ENCODE measurements at regions not wholly inside any gene's neighbourhood (a gene's known extent, or its start where the extent isn't known, plus 50 kb on each side); places are given as distances from the start of the nearest gene placed in this dataset.

GRCh38 chr15:96997538-96997937 is 667.0 kb downstream of the NR2F2 start:
- H3K9me3 ChIP-seq (replicated peaks), result peaks cover 4% of the 10 kb centered on the region; the same call in 1 of the 2 replicates
- H3K36me3 ChIP-seq, result no peaks in the 10 kb centered on the region
- H3K4me3 ChIP-seq, result no peak overlapping the region
- no peak for DNase-seq (ENCODE audit: low read depth in 1 of 2, low spot score in 2 of 2)
- no peaks in the 10 kb centered on the region for H3K4me1 ChIP-seq (replicated peaks)
- no peak overlapping the region for H3K27ac ChIP-seq
- H3K27me3 ChIP-seq (replicated peaks), result no peaks in the 10 kb centered on the region

GRCh38 chr15:97009031-97009431 is 678.5 kb downstream of the NR2F2 start:
- Histone ChIP-seq H3K4me1 (replicated peaks) (no peaks in the 10 kb centered on the region), H3K27ac (no peak overlapping the region), H3K9me3 (replicated peaks) (peaks cover 10% of the 10 kb centered on the region; the same call in 1 of the 2 replicates), H3K36me3 (no peaks in the 10 kb centered on the region), H3K4me3 (no peak overlapping the region), H3K27me3 (replicated peaks) (no peaks in the 10 kb centered on the region)
- DNase-seq (ENCODE audit: low read depth in 1 of 2, low spot score in 2 of 2), result no peak

GRCh38 chr15:97012986-97013385 is 682.5 kb downstream of the NR2F2 start:
- no peak overlapping the region for H3K27ac ChIP-seq
- no peaks in the 10 kb centered on the region for H3K27me3 ChIP-seq (replicated peaks)
- no peak for DNase-seq (ENCODE audit: low read depth in 1 of 2, low spot score in 2 of 2)
- no peaks in the 10 kb centered on the region for H3K4me1 ChIP-seq (replicated peaks)
- peaks cover 13% of the 10 kb centered on the region; the same call in 1 of the 2 replicates for H3K9me3 ChIP-seq (replicated peaks)
- no peak overlapping the region for H3K4me3 ChIP-seq
- H3K36me3 ChIP-seq, result no peaks in the 10 kb centered on the region

GRCh38 chr15:97013491-97013890 is 683.0 kb downstream of the NR2F2 start:
- no peak for DNase-seq (ENCODE audit: low read depth in 1 of 2, low spot score in 2 of 2)
- peaks cover 11% of the 10 kb centered on the region; the same call in 1 of the 2 replicates for H3K9me3 ChIP-seq (replicated peaks)
- H3K4me3 ChIP-seq, result no peak overlapping the region
- no peaks in the 10 kb centered on the region for H3K4me1 ChIP-seq (replicated peaks)
- H3K27ac ChIP-seq, result no peak overlapping the region
- no peaks in the 10 kb centered on the region for H3K36me3 ChIP-seq
- H3K27me3 ChIP-seq (replicated peaks), result no peaks in the 10 kb centered on the region

GRCh38 chr15:97014001-97014400 is 683.5 kb downstream of the NR2F2 start:
- H3K36me3 ChIP-seq, result no peaks in the 10 kb centered on the region
- no peaks in the 10 kb centered on the region for H3K27me3 ChIP-seq (replicated peaks)
- no peaks in the 10 kb centered on the region for H3K4me1 ChIP-seq (replicated peaks)
- no peak for DNase-seq (ENCODE audit: low read depth in 1 of 2, low spot score in 2 of 2)
- H3K4me3 ChIP-seq, result no peak overlapping the region
- H3K27ac ChIP-seq, result no peak overlapping the region
- H3K9me3 ChIP-seq (replicated peaks), result peaks cover 8% of the 10 kb centered on the region; the same call in 1 of the 2 replicates

- H3K4me1 ChIP-seq (replicated peaks), result no peaks in the 10 kb centered on the region
- H3K4me3 ChIP-seq, result no peak overlapping the region
- peak in 1 of 2 experiments; percentile 5 for DNase-seq (ENCODE audit: low read depth in 1 of 2, low spot score in 2 of 2)
- no peaks in the 10 kb centered on the region for H3K27me3 ChIP-seq (replicated peaks)
- no peak overlapping the region for H3K27ac ChIP-seq
- peaks cover 3% of the 10 kb centered on the region; the same call in 1 of the 2 replicates for H3K9me3 ChIP-seq (replicated peaks)
- no peaks in the 10 kb centered on the region for H3K36me3 ChIP-seq
Measured at GRCh38 chr15:97023488-97023844, 693.0 kb downstream of the NR2F2 start.

GRCh38 chr15:97026781-97027180 is 696.3 kb downstream of the NR2F2 start:
- Histone ChIP-seq H3K27me3 (replicated peaks) (no peaks in the 10 kb centered on the region), H3K9me3 (replicated peaks) (peaks cover 5% of the 10 kb centered on the region; the same call in 1 of the 2 replicates), H3K4me1 (replicated peaks) (no peaks in the 10 kb centered on the region), H3K27ac (no peak overlapping the region), H3K4me3 (no peak overlapping the region), H3K36me3 (no peaks in the 10 kb centered on the region)
- DNase-seq (ENCODE audit: low read depth in 1 of 2, low spot score in 2 of 2), result no peak

GRCh38 chr15:97027772-97028171 is 697.3 kb downstream of the NR2F2 start:
- H3K36me3 ChIP-seq, result no peaks in the 10 kb centered on the region
- no peaks in the 10 kb centered on the region for H3K4me1 ChIP-seq (replicated peaks)
- H3K4me3 ChIP-seq, result no peak overlapping the region
- no peaks in the 10 kb centered on the region for H3K27me3 ChIP-seq (replicated peaks)
- no peak overlapping the region for H3K27ac ChIP-seq
- no peak for DNase-seq (ENCODE audit: low read depth in 1 of 2, low spot score in 2 of 2)
- peaks cover 5% of the 10 kb centered on the region; the same call in 1 of the 2 replicates for H3K9me3 ChIP-seq (replicated peaks)

GRCh38 chr15:97030251-97030650 is 699.8 kb downstream of the NR2F2 start:
- H3K36me3 ChIP-seq, result no peaks in the 10 kb centered on the region
- no peak overlapping the region for H3K27ac ChIP-seq
- no peak overlapping the region for H3K4me3 ChIP-seq
- H3K27me3 ChIP-seq (replicated peaks), result no peaks in the 10 kb centered on the region
- H3K4me1 ChIP-seq (replicated peaks), result no peaks in the 10 kb centered on the region
- peaks cover 5% of the 10 kb centered on the region; the same call in 1 of the 2 replicates for H3K9me3 ChIP-seq (replicated peaks)
- no peak for DNase-seq (ENCODE audit: low read depth in 1 of 2, low spot score in 2 of 2)

- no peak for DNase-seq (ENCODE audit: low read depth in 1 of 2, low spot score in 2 of 2)
- Histone ChIP-seq H3K27me3 (replicated peaks) (no peaks in the 10 kb centered on the region), H3K9me3 (replicated peaks) (no peaks in the 10 kb centered on the region)
Measured at GRCh38 chr15:97036301-97036700, 705.8 kb downstream of the NR2F2 start.

GRCh38 chr15:97037080-97037479 is 706.6 kb downstream of the NR2F2 start:
- no peaks in the 10 kb centered on the region for H3K4me1 ChIP-seq (replicated peaks)
- no peak overlapping the region for H3K27ac ChIP-seq
- H3K36me3 ChIP-seq, result no peaks in the 10 kb centered on the region
- DNase-seq (ENCODE audit: low read depth in 1 of 2, low spot score in 2 of 2), result no peak
- no peaks in the 10 kb centered on the region for H3K9me3 ChIP-seq (replicated peaks)
- no peak overlapping the region for H3K4me3 ChIP-seq
- no peaks in the 10 kb centered on the region for H3K27me3 ChIP-seq (replicated peaks)

More at GRCh38 chr15:97036301-97036700, 705.8 kb downstream of the NR2F2 start:
- Histone ChIP-seq H3K36me3 (no peaks in the 10 kb centered on the region), H3K4me1 (replicated peaks) (no peaks in the 10 kb centered on the region), H3K4me3 (no peak overlapping the region), H3K27ac (no peak overlapping the region)

- H3K27me3 ChIP-seq (replicated peaks), result no peaks in the 10 kb centered on the region
Measured at GRCh38 chr15:97045666-97046421, 715.3 kb downstream of the NR2F2 start.

GRCh38 chr15:97052513-97052912 is 722.0 kb downstream of the NR2F2 start:
- Histone ChIP-seq H3K4me3 (no peak overlapping the region), H3K27me3 (replicated peaks) (no peaks in the 10 kb centered on the region), H3K9me3 (replicated peaks) (peaks cover 3% of the 10 kb centered on the region), H3K4me1 (replicated peaks) (no peaks in the 10 kb centered on the region), H3K27ac (no peak overlapping the region), H3K36me3 (no peaks in the 10 kb centered on the region)
- no peak for DNase-seq (ENCODE audit: low read depth in 1 of 2, low spot score in 2 of 2)

More at GRCh38 chr15:97045666-97046421, 715.3 kb downstream of the NR2F2 start:
- no peaks in the 10 kb centered on the region for H3K36me3 ChIP-seq
- DNase-seq (ENCODE audit: low read depth in 1 of 2, low spot score in 2 of 2), result no peak
- no peak overlapping the region for H3K27ac ChIP-seq
- no peaks in the 10 kb centered on the region for H3K4me1 ChIP-seq (replicated peaks)
- no peak overlapping the region for H3K4me3 ChIP-seq
- no peaks in the 10 kb centered on the region; the same call in 1 of the 2 replicates for H3K9me3 ChIP-seq (replicated peaks)

GRCh38 chr15:97053635-97054034 is 723.1 kb downstream of the NR2F2 start:
- H3K36me3 ChIP-seq, result no peaks in the 10 kb centered on the region
- DNase-seq (ENCODE audit: low read depth in 1 of 2, low spot score in 2 of 2), result no peak
- no peak overlapping the region for H3K27ac ChIP-seq
- H3K9me3 ChIP-seq (replicated peaks), result peaks cover 3% of the 10 kb centered on the region
- no peak overlapping the region for H3K4me3 ChIP-seq
- H3K27me3 ChIP-seq (replicated peaks), result no peaks in the 10 kb centered on the region
- H3K4me1 ChIP-seq (replicated peaks), result no peaks in the 10 kb centered on the region
